WTC11 (cell line): ENCODE measurements at regions not wholly inside any gene's neighbourhood (a gene's known extent, or its start where the extent isn't known, plus 50 kb on each side); places are given as distances from the start of the nearest gene placed in this dataset.

Source experiments
- ATAC-seq: fragments of 200-7000 bp; cut with Tn5 transposase; 2 replicates; pipeline ENCODE4 v1.10.0; 2021; ENCODE audit warnings: mild to moderate bottlenecking, moderate library complexity
- CTCF ChIA-PET: fragments of 300-600 bp; sonication (Branson Sonifier 250); formaldehyde crosslinking; loops from one replicate; lab custom pipeline; 2021; ENCODE audit warnings: antibody characterized with exemption; lab: Charles Lee
- POLR2A ChIA-PET: fragments of 350-600 bp; sonication (Branson Sonifier 250); formaldehyde crosslinking; loops from one replicate; lab custom pipeline; 2021; ENCODE audit warnings: antibody characterized with exemption; lab: Charles Lee
- DNase-seq: peaks from one replicate; pipeline ENCODE4 v3.0.0; 2021; ENCODE audit warnings: low spot score
- H3K27ac Mint-ChIP-seq: 2 replicates; pipeline ENCODE4 v1.8.0; 2021; ENCODE audit warnings: mixed read lengths
- H3K27me3 Mint-ChIP-seq: 2 replicates; pipeline ENCODE4 v1.8.0; 2021; ENCODE audit warnings: low read depth, mild to moderate bottlenecking, moderate library complexity, mixed read lengths
- H3K36me3 Mint-ChIP-seq: 2 replicates; pipeline ENCODE4 v1.8.0; 2021; ENCODE audit warnings: mixed read lengths
- H3K4me1 Mint-ChIP-seq: 2 replicates; pipeline ENCODE4 v1.8.0; 2022; ENCODE audit warnings: mixed read lengths
- H3K4me3 Mint-ChIP-seq: 2 replicates; pipeline ENCODE4 v1.8.0; 2021; ENCODE audit warnings: mild to moderate bottlenecking, moderate library complexity, mixed read lengths
- H3K9me3 Mint-ChIP-seq: 2 replicates; pipeline ENCODE4 v1.8.0; 2021; ENCODE audit warnings: mixed read lengths
- CBFB ChIP-seq: sonication (generic); formaldehyde crosslinking; IDR thresholded peaks from 2 replicates; pipeline ENCODE4 v1.8.1; 2022; ENCODE audit warnings: mild to moderate bottlenecking, low read depth, missing genetic modification reagents
- CREM ChIP-seq: sonication (generic); formaldehyde crosslinking; IDR thresholded peaks from 2 replicates; pipeline ENCODE4 v1.8.1; 2022; ENCODE audit warnings: mild to moderate bottlenecking, missing genetic modification reagents, moderate library complexity
- FOXK1 ChIP-seq: sonication (generic); formaldehyde crosslinking; IDR thresholded peaks from 2 replicates; pipeline ENCODE4 v1.8.0; 2022; ENCODE audit warnings: mild to moderate bottlenecking, moderate library complexity, missing genetic modification reagents
- FOXP1 ChIP-seq: sonication (generic); formaldehyde crosslinking; IDR thresholded peaks from 2 replicates; pipeline ENCODE4 v1.8.0; 2022; ENCODE audit warnings: missing genetic modification reagents, mild to moderate bottlenecking, moderate library complexity, borderline replicate concordance
- GRHL2 ChIP-seq: fragments of 250-450 bp; sonication (Bioruptor Pico); IDR thresholded peaks from 2 replicates; pipeline ENCODE4 v1.8.0; 2022; ENCODE audit warnings: mild to moderate bottlenecking, moderate library complexity; ENCODE audit not compliant: insufficient replicate concordance, severe bottlenecking
- HMGA2 ChIP-seq: fragments of 250-450 bp; sonication (Bioruptor Pico); IDR thresholded peaks from 2 replicates; pipeline ENCODE4 v1.4.0; 2021; ENCODE audit warnings: mild to moderate bottlenecking, moderate library complexity
- IRF2 ChIP-seq: sonication (generic); formaldehyde crosslinking; IDR thresholded peaks from 2 replicates; pipeline ENCODE4 v1.8.0; 2022; ENCODE audit warnings: low read depth, missing genetic modification reagents, borderline replicate concordance
- NFE2L1 ChIP-seq: sonication (generic); formaldehyde crosslinking; IDR thresholded peaks from 2 replicates; pipeline ENCODE4 v1.8.1; 2023; ENCODE audit warnings: missing genetic modification reagents
- NFYB ChIP-seq: sonication (generic); formaldehyde crosslinking; conservative IDR thresholded peaks from 2 replicates; pipeline ENCODE4 v1.8.0; 2022; ENCODE audit warnings: low read depth, missing genetic modification reagents
- NR3C1 ChIP-seq: sonication (generic); formaldehyde crosslinking; conservative IDR thresholded peaks from 2 replicates; pipeline ENCODE4 v1.8.1; 2023; ENCODE audit warnings: low read depth, mild to moderate bottlenecking, missing genetic modification reagents
- PRRX2 ChIP-seq: fragments of 250-450 bp; sonication (Bioruptor Pico); IDR thresholded peaks from 2 replicates; pipeline ENCODE4 v1.8.0; 2021; ENCODE audit warnings: mild to moderate bottlenecking
- ZNF121 ChIP-seq: sonication (generic); formaldehyde crosslinking; IDR thresholded peaks from 2 replicates; pipeline ENCODE4 v1.8.0; 2023; ENCODE audit warnings: missing genetic modification reagents
- ZNF138 ChIP-seq: sonication (generic); formaldehyde crosslinking; conservative IDR thresholded peaks from 2 replicates; pipeline ENCODE4 v1.8.1; 2022; ENCODE audit warnings: mild to moderate bottlenecking, moderate library complexity, missing genetic modification reagents
- TF ChIP-seq, protein P1 (sequence below): sonication (generic); formaldehyde crosslinking; IDR thresholded peaks from 2 replicates; pipeline ENCODE4 v1.8.1; 2022; ENCODE audit warnings: low read depth, missing genetic modification reagents, borderline replicate concordance
- TF ChIP-seq, protein P2 (sequence below): fragments of 250-450 bp; sonication (Bioruptor Pico); conservative IDR thresholded peaks from 2 replicates; pipeline ENCODE4 v1.9.0; 2021; ENCODE audit warnings: mild to moderate bottlenecking
- TF ChIP-seq, protein P3 (sequence below): sonication (generic); formaldehyde crosslinking; IDR thresholded peaks from 2 replicates; pipeline ENCODE4 v1.8.1; 2023; ENCODE audit warnings: mild to moderate bottlenecking, missing genetic modification reagents, moderate library complexity
- TF ChIP-seq, protein P4 (sequence below): fragments of 200-600 bp; IDR thresholded peaks from 2 replicates; pipeline ENCODE4 v1.8.0; 2022; ENCODE audit warnings: antibody characterized with exemption
- TF ChIP-seq, protein P5 (sequence below): sonication (generic); formaldehyde crosslinking; IDR thresholded peaks from 2 replicates; pipeline ENCODE4 v1.8.1; 2022; ENCODE audit warnings: low read depth, mild to moderate bottlenecking, moderate library complexity, missing genetic modification reagents, borderline replicate concordance

DNA sequence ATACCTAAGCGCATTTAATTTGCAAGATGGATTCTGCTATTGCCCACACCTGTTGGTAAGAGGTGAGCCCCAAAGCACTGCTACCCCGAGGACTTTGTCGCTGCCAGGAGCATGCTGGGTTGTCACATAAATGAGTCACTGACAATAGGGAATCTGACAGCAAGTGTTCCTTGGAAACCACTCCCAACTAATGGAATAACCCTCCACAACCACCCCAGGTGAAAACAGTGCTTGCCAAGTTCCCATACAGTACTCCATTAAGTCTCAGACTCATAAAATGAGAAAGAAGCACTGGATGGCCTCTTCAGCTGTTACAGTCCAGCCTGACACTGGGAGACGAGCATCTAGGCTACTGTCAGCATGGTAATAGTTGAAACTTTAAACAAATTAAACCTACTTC, 108.6 kb downstream of the EFNB2 start:
- TF ChIP-seq NFE2L1 (CRISPR knock-in tag) (no peak), FOXP1 (no peak), CREM (CRISPR knock-in tag) (no peak), ZNF138 (CRISPR knock-in tag) (no peak), HMGA2 (CRISPR knock-in tag) (no peak), CBFB (no peak), IRF2 (no peak)
- TF ChIP-seq, protein P1, sequence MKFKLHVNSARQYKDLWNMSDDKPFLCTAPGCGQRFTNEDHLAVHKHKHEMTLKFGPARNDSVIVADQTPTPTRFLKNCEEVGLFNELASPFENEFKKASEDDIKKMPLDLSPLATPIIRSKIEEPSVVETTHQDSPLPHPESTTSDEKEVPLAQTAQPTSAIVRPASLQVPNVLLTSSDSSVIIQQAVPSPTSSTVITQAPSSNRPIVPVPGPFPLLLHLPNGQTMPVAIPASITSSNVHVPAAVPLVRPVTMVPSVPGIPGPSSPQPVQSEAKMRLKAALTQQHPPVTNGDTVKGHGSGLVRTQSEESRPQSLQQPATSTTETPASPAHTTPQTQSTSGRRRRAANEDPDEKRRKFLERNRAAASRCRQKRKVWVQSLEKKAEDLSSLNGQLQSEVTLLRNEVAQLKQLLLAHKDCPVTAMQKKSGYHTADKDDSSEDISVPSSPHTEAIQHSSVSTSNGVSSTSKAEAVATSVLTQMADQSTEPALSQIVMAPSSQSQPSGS (CRISPR knock-in tag), result no peak

DNA sequence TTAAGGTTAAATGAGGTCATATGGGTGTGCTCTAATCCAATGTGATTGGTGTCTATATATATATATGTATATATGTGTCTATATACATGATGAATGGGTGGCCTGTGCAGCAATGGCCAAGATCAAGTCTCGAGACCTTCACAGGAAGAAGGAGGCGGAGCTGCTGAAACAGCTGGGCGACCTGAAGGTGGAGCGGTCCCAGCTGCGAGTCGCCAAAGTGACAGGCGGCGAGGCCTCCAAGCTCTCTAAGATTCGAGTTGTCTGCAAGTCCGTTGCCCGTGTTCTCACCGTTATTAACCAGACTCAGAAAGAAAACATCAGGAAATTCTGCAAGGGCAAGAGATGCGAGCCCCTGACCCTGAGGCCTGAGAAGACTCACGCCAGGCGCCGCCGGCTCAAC, 109.8 kb downstream of the EFNB2 start:
- ChIA-PET POLR2A (no interaction called here), CTCF (no interaction called here)
- no peak overlapping the region for H3K4me3 Mint-ChIP-seq
- TF ChIP-seq, protein P2, sequence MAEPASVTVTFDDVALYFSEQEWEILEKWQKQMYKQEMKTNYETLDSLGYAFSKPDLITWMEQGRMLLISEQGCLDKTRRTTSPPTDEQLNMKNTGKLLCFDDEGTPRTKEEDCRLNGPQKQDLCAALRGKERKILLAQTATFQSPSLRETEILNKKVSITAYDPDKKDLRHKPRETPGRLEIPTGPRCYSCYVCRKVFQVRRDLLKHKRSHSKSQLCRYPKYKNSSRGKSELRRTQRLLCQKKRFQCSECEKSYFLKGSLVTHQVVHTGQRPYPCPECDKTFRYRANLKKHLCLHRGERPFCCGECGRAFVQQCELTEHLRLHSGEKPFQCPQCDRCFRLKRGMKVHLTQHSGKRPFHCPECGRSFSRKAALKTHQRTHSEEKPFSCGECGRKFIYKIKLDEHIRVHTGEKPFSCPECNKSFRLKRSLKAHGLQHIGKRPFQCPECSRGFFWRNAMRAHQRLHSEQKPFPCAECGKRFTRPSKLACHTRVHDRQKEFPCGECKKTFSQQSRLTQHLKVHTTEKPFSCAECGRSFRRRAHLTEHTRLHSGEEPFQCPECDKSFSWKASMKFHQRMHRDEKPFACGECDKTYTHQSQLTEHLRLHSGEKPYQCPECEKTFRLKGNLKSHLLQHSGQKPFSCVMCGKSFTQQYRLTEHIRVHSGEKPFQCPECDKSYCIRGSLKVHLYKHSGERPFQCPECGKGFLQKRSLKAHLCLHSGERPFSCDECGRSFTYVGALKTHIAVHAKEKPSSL, result no peak
- no peak for TF ChIP-seq GRHL2
- TF ChIP-seq, protein P3, sequence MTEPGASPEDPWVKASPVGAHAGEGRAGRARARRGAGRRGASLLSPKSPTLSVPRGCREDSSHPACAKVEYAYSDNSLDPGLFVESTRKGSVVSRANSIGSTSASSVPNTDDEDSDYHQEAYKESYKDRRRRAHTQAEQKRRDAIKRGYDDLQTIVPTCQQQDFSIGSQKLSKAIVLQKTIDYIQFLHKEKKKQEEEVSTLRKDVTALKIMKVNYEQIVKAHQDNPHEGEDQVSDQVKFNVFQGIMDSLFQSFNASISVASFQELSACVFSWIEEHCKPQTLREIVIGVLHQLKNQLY, result no peak
- peaks cover 32% of the 10 kb centered on the region for H3K4me1 Mint-ChIP-seq
- no peak overlapping the region for H3K27ac Mint-ChIP-seq
- no peaks in the 10 kb centered on the region; the same call in 1 of the 2 replicates for H3K9me3 Mint-ChIP-seq
- ATAC-seq, result no peak
- H3K27me3 Mint-ChIP-seq, result no peaks in the 10 kb centered on the region
- no peaks in the 10 kb centered on the region for H3K36me3 Mint-ChIP-seq
- DNase-seq, result no peak

More for the DNA sequence above, 108.6 kb downstream of the EFNB2 start:
- ATAC-seq (no peak), DNase-seq (no peak)
- Mint-ChIP-seq H3K4me3 (no peak overlapping the region), H3K4me1 (peaks cover 28% of the 10 kb centered on the region), H3K27ac (no peak overlapping the region), H3K36me3 (no peaks in the 10 kb centered on the region), H3K9me3 (no peaks in the 10 kb centered on the region; the same call in 1 of the 2 replicates), H3K27me3 (no peaks in the 10 kb centered on the region)
- CTCF ChIA-PET, result no interaction called here
- POLR2A ChIA-PET, result no interaction called here

DNA sequence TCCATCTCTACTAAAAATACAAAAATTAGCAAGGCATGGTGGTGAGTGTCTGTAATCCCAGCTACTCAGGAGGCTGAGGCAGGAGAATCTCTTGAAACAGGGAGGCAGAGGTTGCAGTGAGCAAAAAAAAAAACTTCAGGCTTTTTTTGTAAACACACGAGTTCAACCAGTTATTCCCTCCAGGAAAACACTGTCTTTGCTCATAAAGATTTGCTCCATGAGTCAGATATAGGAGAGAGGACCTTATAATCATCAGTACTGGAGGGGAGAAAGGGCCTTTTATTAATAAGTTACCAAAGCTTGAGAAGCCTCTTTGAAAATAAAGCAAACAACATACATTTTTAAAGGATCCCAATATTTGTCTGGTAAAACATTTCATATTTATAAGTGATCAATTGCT, 110.7 kb downstream of the EFNB2 start:
- peaks cover 33% of the 10 kb centered on the region for H3K4me1 Mint-ChIP-seq

DNA sequence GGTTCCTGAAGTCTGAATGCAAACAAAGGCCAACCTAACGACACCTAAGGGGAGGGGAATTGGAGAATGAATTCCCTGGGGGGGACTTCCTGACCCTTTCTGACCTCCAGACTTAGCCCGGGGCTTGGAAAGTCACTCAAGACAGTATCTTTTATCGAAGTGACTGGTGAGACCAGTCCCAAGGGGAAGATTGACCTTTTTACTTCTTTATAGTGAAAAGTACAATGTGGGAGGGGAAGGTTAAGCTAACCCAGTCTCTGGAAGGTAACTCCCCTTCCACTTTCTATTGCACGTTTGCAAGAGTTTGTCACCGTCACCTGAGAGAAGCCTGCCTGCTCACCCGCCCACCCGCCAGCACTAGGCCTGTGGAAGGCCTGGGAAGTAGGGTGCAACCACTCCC, 111.9 kb downstream of the EFNB2 start:
- ChIA-PET CTCF (interaction anchor here (1.2 kb wide), 1 partner anchor 109 kb away, joined by 3 read pairs; no protein-coding TSS in a partner anchor), POLR2A (no interaction called here)
- H3K27ac Mint-ChIP-seq, result peak overlapping the region; percentile 47; the same call in 1 of the 2 replicates
- H3K36me3 Mint-ChIP-seq, result no peaks in the 10 kb centered on the region
- ATAC-seq (peak; percentile 69), DNase-seq (peak; percentile 12)
- H3K4me1 Mint-ChIP-seq, result peaks cover 36% of the 10 kb centered on the region
- no peaks in the 10 kb centered on the region for H3K27me3 Mint-ChIP-seq
- H3K9me3 Mint-ChIP-seq, result no peaks in the 10 kb centered on the region; the same call in 1 of the 2 replicates
- no peak overlapping the region for H3K4me3 Mint-ChIP-seq
- TF ChIP-seq NR3C1 (CRISPR knock-in tag) (no peak), GRHL2 (no peak), FOXP1 (no peak), NFYB (no peak), PRRX2 (CRISPR knock-in tag) (no peak), ZNF121 (no peak), FOXK1 (CRISPR knock-in tag) (no peak)
- TF ChIP-seq, protein P3, result no peak
- TF ChIP-seq, protein P4, sequence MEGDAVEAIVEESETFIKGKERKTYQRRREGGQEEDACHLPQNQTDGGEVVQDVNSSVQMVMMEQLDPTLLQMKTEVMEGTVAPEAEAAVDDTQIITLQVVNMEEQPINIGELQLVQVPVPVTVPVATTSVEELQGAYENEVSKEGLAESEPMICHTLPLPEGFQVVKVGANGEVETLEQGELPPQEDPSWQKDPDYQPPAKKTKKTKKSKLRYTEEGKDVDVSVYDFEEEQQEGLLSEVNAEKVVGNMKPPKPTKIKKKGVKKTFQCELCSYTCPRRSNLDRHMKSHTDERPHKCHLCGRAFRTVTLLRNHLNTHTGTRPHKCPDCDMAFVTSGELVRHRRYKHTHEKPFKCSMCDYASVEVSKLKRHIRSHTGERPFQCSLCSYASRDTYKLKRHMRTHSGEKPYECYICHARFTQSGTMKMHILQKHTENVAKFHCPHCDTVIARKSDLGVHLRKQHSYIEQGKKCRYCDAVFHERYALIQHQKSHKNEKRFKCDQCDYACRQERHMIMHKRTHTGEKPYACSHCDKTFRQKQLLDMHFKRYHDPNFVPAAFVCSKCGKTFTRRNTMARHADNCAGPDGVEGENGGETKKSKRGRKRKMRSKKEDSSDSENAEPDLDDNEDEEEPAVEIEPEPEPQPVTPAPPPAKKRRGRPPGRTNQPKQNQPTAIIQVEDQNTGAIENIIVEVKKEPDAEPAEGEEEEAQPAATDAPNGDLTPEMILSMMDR, result no peak
- TF ChIP-seq, protein P2, result no peak
- TF ChIP-seq, protein P5, sequence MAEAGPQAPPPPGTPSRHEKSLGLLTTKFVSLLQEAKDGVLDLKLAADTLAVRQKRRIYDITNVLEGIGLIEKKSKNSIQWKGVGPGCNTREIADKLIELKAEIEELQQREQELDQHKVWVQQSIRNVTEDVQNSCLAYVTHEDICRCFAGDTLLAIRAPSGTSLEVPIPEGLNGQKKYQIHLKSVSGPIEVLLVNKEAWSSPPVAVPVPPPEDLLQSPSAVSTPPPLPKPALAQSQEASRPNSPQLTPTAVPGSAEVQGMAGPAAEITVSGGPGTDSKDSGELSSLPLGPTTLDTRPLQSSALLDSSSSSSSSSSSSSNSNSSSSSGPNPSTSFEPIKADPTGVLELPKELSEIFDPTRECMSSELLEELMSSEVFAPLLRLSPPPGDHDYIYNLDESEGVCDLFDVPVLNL, result no peak

More for the DNA sequence above, 110.7 kb downstream of the EFNB2 start:
- H3K9me3 Mint-ChIP-seq, result no peaks in the 10 kb centered on the region; the same call in 1 of the 2 replicates
- no peak overlapping the region for H3K27ac Mint-ChIP-seq
- H3K27me3 Mint-ChIP-seq, result no peaks in the 10 kb centered on the region
- ChIA-PET POLR2A (no interaction called here), CTCF (interaction anchor here (0.7 to 1.2 kb wide), 2 partner anchors 110 to 1727 kb away, joined by 3 read pairs; no protein-coding TSS in a partner anchor)
- no peak for ATAC-seq
- H3K4me3 Mint-ChIP-seq, result no peak overlapping the region
- TF ChIP-seq NFYB, result no peak
- H3K36me3 Mint-ChIP-seq, result no peaks in the 10 kb centered on the region
- DNase-seq, result no peak
